HG02798 (cell line): ENCODE measurements at regions not wholly inside any gene's neighbourhood (a gene's known extent, or its start where the extent isn't known, plus 50 kb on each side); places are given as distances from the start of the nearest gene placed in this dataset.
"Not testable (repeated sequence)": the region's sequence is repeated elsewhere in the genome, so short reads cannot be mapped to it uniquely, and the experiment has no call there.

Source experiments
- ATAC-seq: cut with Tn5 transposase; IDR thresholded peaks from one replicate; pipeline ENCODE4 v1.9.1; 2021; ENCODE audit warnings: mild to moderate bottlenecking; ENCODE audit not compliant: unreplicated experiment, poor library complexity

DNA sequence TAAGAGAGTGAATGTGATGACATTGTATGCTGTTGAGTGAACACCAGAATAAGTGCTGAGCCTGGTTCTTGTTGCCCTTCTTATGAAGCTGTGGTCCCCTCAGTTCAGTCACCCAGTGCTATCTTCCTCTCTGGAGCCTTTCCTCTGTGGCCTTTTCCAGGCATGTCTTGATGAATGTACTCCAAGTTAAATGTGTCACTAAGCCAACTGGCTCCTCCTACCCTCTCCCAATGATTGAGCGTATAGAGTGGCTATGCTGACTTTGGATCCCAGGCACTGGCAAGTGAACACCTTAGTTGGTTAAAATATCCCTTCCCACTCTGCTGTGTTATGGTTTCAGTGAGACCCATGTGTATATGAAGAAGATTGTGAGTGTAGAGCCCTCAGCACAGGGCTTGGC, 134.1 kb upstream of the MAMLD1 start:
- ATAC-seq = no peak

DNA sequence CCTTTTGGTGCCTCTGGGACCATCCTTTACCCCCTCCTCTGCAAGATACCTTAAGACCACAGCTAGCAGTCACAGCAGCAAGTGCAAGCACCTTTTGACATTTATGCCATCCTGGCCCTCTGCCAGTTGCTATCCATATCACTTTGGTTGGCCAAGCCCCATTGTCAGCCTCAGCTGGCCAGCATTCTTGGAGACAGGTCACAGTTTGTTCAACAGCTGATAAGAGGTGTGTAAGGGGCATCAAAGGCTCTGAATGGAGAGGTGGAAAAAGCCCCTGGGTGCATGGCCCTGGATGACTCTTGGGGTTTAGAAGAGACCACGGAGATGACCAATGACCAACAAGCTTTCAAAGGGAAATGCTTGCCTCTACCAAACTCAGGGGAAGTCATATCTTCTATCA, 133.6 kb upstream of the MAMLD1 start:
- ATAC-seq = no peak

DNA sequence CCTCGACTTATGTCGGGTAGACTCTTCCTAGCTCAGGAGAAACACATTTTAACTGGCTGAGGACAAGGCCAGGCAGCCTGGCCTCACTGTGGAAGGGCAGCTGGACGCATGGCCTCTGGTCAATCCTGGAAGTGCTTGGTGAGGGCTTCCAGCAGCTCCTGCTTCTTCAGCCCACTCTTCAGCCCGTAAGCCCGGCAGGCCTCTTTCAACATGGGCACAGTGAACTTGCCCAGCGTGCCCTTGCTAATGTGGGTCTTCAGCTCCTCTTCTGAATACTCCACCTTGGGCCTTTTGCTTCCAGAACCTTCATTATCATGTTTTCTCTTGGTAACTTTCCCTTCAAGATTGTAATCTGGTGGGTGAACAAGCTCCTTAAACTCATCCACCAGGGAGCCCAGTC, 132.2 kb upstream of the MAMLD1 start:
- ATAC-seq = not testable (repeated sequence)

DNA sequence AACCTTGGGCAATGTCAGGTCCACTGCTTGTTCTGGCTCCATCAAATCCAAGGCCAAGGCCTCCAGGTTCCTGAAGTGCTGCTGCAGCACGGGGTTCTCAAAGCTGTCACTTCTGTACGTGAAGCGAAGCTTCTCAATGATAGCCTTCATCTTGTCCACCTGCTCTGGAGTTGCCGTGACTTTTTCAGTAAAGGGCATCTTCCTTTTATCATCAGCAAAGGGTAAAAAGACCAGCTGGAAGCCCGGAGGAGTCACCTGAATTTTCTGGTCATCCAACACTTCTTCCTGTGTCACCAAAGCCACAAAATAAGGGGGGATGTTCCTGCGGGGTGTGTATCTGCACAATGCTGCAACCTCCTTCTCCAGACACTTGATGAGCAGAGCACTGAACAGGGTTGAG, 131.7 kb upstream of the MAMLD1 start:
- not testable (repeated sequence) for ATAC-seq

DNA sequence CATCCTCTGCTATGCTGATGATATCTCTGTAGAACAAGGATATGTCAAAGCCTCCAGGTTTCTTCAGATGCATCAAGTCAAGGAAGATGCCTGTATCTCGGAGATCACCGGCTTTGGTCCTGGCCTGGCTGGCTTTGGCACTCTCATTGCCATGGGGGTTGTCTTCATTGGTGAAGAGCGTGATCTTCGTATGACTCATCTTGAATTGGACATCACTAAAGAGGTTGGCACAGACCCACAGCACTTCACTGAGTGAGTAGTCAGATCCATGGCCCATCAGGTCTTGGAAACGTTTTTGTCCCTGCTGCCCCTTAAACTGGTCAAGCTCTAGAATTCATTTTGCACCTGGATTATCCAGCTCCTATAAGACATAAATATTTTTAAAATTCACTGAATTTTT, 130.9 kb upstream of the MAMLD1 start:
- not testable (repeated sequence) for ATAC-seq

DNA sequence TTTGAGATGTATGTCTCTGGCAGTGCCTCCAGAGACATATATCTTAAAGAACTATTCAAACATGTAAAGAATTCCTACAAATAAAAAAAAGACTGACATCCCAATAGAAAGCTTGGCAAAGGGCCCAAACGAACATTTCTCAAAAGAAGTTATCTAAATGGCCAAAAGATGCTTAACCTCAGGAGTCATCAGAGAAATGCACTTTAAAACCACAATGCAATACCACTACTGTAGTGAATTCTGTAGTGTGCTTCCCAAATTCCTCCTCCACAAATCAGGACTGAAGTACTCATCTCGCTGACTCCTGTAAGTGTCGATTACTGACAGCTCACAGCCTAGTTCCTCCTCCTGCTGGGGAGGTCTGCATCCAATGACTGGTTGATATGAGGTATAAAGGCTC, 129.0 kb upstream of the MAMLD1 start:
- no peak for ATAC-seq

DNA sequence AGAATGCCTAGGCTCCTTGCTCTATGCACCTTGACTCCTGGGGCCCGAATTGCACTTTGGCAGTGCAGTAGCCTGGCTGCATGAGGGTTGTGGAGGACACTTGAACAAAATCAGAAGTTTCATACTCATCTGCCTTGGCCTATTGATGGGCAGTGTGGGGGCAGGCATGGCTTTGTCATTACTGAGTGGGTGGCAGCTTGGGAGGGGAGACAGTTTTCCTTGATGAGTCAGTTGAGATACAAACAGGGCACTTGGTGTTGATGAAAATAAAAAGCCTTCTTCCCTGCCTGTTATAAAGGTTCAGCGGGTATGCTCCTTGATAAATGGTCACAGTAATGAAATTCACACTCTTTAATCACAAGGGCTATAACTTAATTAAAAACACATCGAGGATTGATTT, 126.8 kb upstream of the MAMLD1 start:
- no peak for ATAC-seq

DNA sequence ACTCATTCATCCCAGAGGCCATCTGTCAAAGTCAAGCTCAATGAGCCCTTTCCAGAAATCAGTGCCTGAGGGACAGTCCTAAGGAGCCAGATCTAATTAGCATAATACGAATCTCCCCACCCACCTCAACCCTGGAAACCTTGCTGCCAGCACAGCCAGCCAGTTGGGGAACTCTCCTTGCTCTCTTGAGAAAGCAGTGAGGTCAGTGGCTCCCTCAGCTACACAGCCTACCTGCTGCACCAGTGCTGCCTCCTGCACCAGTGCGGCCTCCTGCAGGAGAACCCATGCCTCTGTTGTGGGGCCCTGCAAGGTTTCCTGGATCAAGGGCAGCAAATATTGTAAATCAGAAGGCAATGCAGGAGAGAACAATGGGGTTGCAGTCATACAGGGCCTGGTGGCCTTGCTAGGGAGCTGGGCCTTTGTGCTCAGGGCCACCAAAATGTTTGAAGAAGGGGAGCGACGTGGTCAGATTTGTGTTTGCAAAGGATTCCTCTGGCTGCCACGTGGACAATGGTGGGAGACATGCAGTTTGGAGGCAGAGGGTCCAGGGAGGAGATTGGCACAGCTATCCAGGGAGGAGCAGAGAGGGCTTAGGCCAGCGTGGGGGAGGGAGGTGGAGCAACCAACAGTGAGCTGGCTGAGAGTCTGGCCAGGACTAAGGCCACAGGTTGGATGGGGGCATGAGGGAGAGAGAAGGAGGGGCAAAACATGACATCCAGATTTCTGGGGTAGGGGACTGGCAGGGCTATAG, 124.3 kb upstream of the MAMLD1 start:
- no peak for ATAC-seq

DNA sequence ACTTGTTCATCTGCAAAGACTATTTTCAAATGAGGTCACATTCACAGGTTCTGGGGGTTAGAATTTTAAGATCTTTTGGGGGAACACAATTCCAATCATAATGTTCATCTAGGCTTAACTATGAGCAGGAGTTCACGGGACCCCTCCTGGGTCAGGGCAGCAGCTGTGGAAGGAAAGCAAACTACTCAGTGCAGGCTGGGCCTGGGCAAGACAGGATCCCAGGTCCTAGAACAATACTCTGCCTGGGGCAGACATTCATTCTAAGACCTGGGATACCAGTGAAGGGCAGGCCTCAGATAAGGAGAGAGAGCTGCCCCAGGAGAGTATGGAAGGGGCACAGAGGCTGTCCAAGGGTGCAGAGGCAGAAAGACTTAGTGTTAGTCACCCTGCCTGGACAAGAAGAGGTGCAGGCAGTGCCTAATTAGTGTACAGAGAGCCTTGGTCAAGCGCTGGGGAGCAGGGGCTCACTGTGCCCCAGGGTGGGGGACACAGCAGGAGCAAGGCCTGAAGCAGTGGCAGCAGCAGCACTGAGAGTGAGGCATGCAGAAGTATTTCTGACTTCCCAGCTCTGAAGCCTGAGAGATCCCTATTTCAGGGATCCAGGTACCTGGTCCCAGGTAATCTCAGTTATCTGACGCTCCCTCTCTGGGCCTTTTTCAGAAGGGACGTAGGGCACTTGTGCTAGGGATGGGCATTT, 123.0 kb upstream of the MAMLD1 start:
- no peak for ATAC-seq

DNA sequence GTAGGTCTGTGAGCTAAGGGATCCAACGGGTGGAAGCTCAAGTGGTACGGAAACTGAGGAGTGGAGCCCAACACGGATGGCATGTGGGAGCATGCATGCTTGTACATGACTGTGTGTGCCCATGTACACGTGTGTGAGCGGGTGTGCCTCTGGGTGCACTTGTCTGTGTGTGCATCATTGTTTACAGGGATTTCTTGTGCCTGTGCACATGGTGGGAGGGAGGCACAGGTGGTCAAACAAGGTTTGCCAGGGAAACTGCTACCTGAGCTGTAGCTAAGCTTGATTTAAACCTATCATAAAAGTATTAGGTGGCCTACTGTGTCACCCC, 122.5 kb upstream of the MAMLD1 start:
- no peak for ATAC-seq

DNA sequence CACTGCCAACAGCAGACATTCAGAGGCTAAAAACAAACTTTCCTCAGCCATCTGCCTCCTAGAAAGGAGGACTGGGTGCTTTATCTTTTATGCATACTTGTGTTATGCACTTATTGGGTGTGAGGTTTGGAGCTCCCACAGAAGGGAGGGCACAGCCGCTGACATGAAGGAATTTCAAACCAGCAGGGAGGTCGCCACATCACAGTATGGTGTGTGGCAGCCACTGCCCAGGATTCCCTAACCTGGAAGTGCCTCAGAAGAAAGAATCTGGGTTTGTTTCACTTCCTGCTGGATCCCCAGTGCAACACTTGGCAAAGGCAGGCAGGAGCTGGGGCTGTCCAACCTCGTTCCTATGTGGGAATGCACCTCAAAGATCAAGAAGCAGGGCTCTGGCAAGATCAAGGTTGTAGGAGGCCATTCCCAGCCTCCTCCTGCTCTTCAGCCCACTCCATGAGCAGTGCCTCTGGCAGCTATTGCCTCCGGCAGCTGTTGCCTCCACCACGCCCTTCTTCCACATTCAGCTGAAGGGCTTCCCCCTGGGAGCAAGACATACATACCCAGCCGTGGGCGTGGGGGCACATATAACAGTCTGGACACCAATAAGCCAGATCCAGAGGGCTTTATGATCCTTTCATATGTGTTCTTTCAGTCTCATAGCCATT, 109.0 kb upstream of the MAMLD1 start:
- ATAC-seq = no peak

DNA sequence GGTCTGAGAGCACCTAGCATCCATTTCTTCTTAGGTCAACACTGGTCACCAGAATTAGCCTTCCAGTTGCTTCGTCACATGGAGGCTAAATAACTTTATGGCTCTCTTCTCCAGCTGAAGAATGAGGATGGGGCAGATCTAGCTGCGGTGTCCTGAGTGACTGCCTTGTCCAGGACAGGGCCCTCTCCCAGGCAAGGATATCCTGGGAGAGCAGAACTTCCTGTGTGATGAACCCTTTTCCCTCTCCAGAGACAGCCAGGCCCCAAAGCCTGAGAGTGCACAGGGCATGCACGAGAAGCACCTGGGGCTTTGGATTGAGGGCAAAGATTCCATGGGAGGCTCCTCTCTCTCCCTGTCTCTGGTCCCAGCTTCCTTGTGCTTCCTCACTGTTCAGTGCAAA, 108.2 kb upstream of the MAMLD1 start:
- ATAC-seq = no peak

DNA sequence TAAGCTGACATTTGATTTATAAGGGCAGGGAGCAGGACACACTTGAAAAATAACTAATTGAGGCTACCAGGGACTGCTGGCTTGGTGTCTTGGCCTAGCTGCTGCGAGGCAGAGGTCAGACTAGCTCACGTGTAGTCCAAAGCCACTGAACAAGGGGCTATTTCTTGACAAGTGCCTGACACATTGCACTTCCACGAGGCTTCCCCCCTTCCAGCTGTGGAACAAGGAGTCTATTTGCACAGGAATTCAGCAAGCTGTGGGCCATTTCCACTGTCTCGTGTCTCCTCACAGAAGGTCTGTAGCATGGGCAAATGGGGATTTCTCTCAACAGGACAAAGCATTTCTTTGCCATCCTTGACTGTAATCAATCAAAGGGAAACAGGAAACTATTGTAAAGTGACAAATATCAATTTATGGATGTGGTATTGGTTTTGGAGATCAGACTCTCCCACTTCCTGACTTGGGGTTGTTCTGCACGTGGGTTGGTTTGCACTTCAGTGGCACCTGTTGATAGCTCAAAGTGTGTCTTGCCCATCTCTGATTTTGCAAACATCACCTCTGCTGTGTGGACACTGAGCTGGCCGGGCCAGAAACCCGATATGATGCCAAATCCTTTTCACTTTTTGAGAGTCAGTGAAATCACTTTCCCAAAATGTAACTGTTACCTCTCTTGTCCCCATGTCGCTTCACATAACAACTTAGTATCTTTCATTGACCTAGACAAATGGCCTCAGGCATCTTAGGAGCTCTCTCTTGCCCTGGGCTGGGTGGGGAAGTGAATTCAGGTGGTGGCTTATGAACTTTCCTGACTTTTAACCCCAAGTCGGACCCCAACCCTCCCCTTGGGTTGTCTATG, 107.4 kb upstream of the MAMLD1 start:
- ATAC-seq = no peak

DNA sequence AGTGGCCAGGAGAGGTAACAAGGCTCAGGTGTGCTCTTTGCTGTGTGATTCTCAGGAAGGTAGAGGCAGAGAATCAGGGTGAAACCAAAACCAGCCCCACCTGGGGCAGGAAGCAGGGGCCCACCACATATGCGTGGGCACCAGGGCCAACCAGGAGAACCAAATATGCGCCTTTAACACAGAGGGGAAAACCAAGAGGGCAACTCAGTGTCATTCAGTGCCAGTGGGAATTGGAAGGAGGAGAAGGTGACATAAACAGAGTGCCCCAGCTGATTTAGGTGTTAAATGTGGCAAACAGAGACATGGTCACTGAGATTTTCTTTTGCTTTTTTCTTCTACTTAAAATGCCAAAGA, 106.8 kb upstream of the MAMLD1 start:
- no peak for ATAC-seq

DNA sequence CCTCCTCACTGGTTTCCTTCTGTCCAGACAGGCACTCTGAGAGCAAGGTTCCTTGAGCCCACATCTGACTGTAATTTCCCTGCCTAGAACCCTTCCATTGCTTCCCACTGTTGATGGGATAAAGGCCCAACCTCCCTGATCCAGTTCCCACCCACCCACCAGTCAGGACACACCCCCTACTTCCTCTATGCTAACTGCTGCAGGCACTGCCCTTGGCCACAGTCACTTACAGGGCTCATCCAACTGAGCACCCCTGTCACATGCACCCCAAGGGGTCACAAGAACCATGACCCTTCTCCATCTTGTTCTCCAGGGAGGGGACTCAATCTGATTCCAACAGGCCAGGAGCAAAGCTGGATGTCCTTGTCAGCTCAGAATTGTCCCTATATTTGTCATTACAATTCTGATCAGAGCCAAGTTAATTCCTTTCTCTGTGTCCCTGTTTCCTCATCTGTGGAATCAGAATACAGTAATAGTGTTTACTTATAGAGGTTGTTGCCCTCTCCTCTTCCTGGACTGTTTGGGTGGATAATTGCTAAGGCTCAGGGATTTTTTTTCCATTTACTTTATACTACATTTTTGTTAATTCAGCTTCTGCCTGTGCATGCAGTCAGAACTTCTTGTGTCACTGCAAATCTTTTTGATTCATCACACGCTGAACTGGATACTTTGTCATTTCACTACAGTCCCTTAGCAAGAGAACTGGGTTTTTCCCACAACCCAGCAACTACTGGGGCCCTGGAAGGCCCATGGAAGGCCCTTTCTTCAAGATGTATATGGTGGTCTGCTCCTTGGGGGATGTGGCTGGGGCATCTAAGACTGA, 105.6 kb upstream of the MAMLD1 start:
- ATAC-seq = no peak

DNA sequence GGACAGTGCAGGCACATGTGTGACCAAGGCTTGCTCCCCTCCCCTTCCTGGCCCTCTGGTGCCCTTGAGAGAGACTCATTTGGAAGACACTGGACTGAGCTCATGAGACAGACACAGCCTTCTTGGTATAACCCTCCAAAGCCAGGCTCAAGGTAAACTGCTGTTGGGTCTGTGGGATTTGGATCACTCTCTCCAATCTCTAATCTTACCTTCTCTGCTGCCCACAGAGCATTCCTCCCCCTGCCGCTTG, 105.0 kb upstream of the MAMLD1 start:
- ATAC-seq = no peak

DNA sequence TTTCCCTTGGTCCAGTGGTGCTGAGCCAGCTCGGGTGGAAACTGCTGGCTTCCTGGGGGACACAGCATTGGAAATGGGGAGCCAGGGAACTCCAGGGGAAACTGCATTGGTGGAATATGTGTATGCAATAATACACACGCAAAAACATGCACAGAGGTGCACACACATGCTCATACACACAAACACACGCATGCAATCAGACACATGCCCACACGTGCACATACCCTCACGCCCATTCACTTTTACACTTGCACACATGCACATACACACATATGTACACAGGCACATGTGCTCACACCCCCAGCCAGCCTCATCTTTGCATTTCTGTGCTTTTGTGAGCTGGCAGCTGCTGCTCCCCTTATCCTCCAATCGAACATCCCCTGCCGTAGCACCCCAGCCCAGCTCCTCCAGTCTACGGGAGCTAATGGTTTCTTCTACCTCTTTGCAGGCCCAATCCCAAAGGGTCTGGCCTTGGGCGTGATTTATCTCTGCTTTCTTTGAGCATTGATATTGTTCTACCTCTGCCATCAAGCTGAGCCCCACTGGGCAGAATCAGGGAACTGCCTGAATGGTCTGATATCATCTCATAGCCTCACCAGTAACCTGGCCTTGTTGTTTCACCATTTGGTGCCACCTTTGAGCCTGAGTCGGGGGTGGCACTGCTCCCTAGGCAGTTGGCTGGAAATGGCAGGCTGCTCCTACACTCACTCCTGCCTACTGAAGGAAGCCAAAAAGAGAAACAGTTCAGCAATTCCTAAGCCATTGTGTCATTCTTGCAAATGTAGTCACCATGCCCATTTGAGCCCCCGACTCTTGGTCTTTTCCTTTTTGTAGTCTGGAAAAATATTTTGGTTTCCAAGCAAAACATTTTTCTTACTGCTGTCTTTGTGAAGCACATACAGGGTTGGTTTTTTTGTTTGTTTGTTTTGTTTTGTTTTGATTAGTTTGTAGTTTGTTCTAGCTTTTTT, 104.4 kb upstream of the MAMLD1 start:
- ATAC-seq = no peak

DNA sequence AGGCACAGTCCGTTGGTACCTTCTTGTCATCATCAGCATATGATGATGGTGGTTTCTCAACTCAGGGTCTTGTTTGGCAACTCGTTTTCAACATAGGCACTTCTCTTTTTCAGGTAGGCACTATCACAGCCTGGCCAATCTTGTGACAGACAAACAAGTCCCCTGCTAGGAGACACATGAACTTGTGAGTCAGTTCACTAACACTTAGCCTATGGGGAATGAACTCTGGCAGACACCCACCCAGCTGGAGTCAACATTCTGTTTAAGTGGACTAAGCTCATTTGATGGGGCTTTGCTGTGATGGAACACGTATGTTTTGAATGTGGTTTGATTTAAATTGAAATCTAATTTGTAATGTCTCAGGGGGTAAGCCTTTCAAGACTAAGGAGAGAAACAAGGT, 100.7 kb upstream of the MAMLD1 start:
- no peak for ATAC-seq

DNA sequence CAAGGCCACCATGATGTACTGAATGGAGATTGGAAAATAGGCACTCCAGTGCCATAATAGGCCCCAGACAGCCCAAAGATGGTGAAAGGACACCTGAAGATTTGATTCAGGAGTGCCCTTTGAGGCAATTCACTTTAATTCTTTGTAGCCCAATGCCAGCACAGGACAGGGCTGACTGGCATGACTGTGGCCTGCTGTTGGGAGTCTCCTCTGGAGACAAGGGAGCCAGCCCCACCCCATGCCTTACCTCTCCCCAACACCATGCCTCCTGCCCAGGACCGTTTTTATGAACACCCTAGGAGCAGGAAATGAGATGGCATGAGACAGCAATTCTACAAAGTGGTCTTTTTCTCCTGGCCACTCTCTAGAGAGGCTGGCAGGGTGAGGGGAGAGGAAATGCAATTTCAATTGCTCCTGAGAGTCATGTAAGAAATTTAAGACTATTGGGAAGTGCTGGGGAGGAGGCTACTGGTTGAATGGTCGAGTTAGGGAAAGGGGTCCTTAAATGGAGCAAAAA, 94.2 kb upstream of the MAMLD1 start:
- ATAC-seq = no peak
